ENCODE measurements at regions not wholly inside any gene's neighbourhood (a gene's known extent, or its start where the extent isn't known, plus 50 kb on each side); places are given as distances from the start of the nearest gene placed in this dataset.

GRCh38 chr16:35480988-35481387, 2021.6 kb downstream of the TP53TG3F start:
- no peak for TF ChIP-seq EZH2 (IDR thresholded peaks at IDR 0.05; ENCODE audit: insufficient read depth, poor library complexity, severe bottlenecking)
- no peak for TF ChIP-seq EZH2phosphoT487 (IDR thresholded peaks at IDR 0.05; ENCODE audit: insufficient read depth, low read depth)

All from GM23248 (cell line).